ENCODE measurements at regions not wholly inside any gene's neighbourhood (a gene's known extent, or its start where the extent isn't known, plus 50 kb on each side); places are given as distances from the start of the nearest gene placed in this dataset.
A peak's percentile ranks its signal among the peaks of the same experiment; 100 is the strongest.

GRCh38 chr14:54129850-54130640 lies 173.4 kb upstream of the BMP4 start:
- POLR2A ChIA-PET (ENCODE audit: partially characterized antibody), result no interaction called here
- H3K18ac ChIP-seq (ENCODE audit: extremely low read depth, low read length), result no peak overlapping the region
- no peak for TF ChIP-seq HDAC6 (IDR thresholded peaks at IDR 0.05; ENCODE audit: low read depth, low read length)
- TF ChIP-seq POU5F1 (IDR thresholded peaks at IDR 0.05; ENCODE audit: low read depth, low read length), result no peak
- no peak for TF ChIP-seq TCF12 (IDR thresholded peaks at IDR 0.05; ENCODE audit: low read depth, low read length)
- no peak for TF ChIP-seq ASH2L (IDR thresholded peaks at IDR 0.05; ENCODE audit: low read length)
- no peak for TF ChIP-seq ZNF274 (IDR thresholded peaks at IDR 0.05; ENCODE audit: borderline replicate concordance, extremely low read depth, low read length)
- no peak for TF ChIP-seq MAX (IDR thresholded peaks at IDR 0.05)
- no peak for TF ChIP-seq RXRA (IDR thresholded peaks at IDR 0.05; ENCODE audit: insufficient read depth, low read depth, low read length)
- TF ChIP-seq NANOG (IDR thresholded peaks at IDR 0.05; ENCODE audit: insufficient read depth, low read depth, low read length, poor library complexity, severe bottlenecking), result no peak
- TF ChIP-seq SRF (IDR thresholded peaks at IDR 0.05; ENCODE audit: low read depth, low read length), result no peak
- TF ChIP-seq CBX5 (IDR thresholded peaks at IDR 0.05; ENCODE audit: low read depth, low read length), result no peak
- TF ChIP-seq TAF7 (optimal IDR thresholded peaks at IDR 0.05; ENCODE audit: borderline replicate concordance, low read depth, low read length), result no peak
- TF ChIP-seq RBBP5 (IDR thresholded peaks at IDR 0.05; ENCODE audit: borderline replicate concordance, low read depth, low read length), result no peak
- no peak; the same call in 1 of the 2 replicates for TF ChIP-seq CEBPB (IDR thresholded peaks at IDR 0.05; ENCODE audit: low read depth, low read length)
- no peak for TF ChIP-seq BRCA1 (IDR thresholded peaks at IDR 0.05; ENCODE audit: low read depth, low read length)

More at GRCh38 chr14:54129850-54130640, 173.4 kb upstream of the BMP4 start:
- Histone ChIP-seq H3K4ac (replicated peaks; ENCODE audit: insufficient read length, low read depth, low read length) (no peak overlapping the region), H3K79me2 (ENCODE audit: control insufficient read depth in 1 of 2, insufficient read depth in 2 of 2, low read length in 2 of 2) (no peaks in the 10 kb centered on the region), H4K20me1 (replicated peaks in 1 of 2; ENCODE audit: control insufficient read depth in 1 of 2, insufficient read depth in 2 of 2, low read length in 2 of 2) (no peaks in the 10 kb centered on the region), H2AK5ac (ENCODE audit: low read depth, low read length) (no peak overlapping the region), H4K8ac (ENCODE audit: extremely low read depth, insufficient read depth, low read length) (no peak overlapping the region), H3K4me2 (ENCODE audit: insufficient read depth in 1 of 2, low read depth in 2 of 2, low read length in 2 of 2) (no peak overlapping the region), H3K27ac (ENCODE audit: low read depth, low read length) (no peak overlapping the region), H3K23me2 (ENCODE audit: low read depth, low read length) (no peaks in the 10 kb centered on the region), H3K56ac (replicated peaks; ENCODE audit: insufficient read length, low read depth, low read length) (no peak overlapping the region), H4K5ac (ENCODE audit: insufficient read length, low read depth, low read length) (no peak overlapping the region), H2AFZ (ENCODE audit: low read length) (no peak overlapping the region), H3K4me1 (replicated peaks in 1 of 4; ENCODE audit: control insufficient read depth in 3 of 4, insufficient read depth in 4 of 4, low read length in 3 of 4) (no peaks in the 10 kb centered on the region), H4K91ac (replicated peaks; ENCODE audit: insufficient read length, low read length) (no peak overlapping the region), H3K27me3 (replicated peaks in 1 of 4; ENCODE audit: control insufficient read depth in 3 of 4, extremely low read depth in 1 of 4, insufficient read depth in 3 of 4, low read length in 3 of 4) (no peaks in the 10 kb centered on the region), H3K79me1 (ENCODE audit: low read depth, low read length) (no peaks in the 10 kb centered on the region), H3K23ac (ENCODE audit: insufficient read length) (no peak overlapping the region), H3K14ac (ENCODE audit: insufficient read length) (no peak overlapping the region), H3K4me3 (ENCODE audit: extremely low read depth in 1 of 4, insufficient read depth in 2 of 4, low read depth in 3 of 4, low read length in 4 of 4) (no peak overlapping the region), H3K9ac (replicated peaks in 1 of 4; ENCODE audit: extremely low read depth in 1 of 4, low read depth in 3 of 4, low read length in 3 of 4) (no peak overlapping the region), H2BK120ac (replicated peaks; ENCODE audit: low read depth, low read length) (no peak overlapping the region), H2BK15ac (ENCODE audit: low read length) (no peak overlapping the region), H2BK5ac (ENCODE audit: low read depth, low read length) (no peak overlapping the region), H2BK20ac (ENCODE audit: low read length) (no peak overlapping the region), H2BK12ac (ENCODE audit: low read depth, low read length) (no peak overlapping the region), H3K36me3 (ENCODE audit: control insufficient read depth in 2 of 4, insufficient read depth in 4 of 4, low read length in 3 of 4) (no peaks in the 10 kb centered on the region), H3K9me3 (ENCODE audit: insufficient read depth in 2 of 2, low read depth in 1 of 2, low read length in 1 of 2) (no peaks in the 10 kb centered on the region)
- FAIRE-seq, result peak; percentile 7
- no peak for DNase-seq (ENCODE audit: low read depth in 1 of 2, low spot score in 2 of 2)
- CTCF ChIA-PET (ENCODE audit: partially characterized antibody), result interaction anchor here (1.0 kb wide), 1 partner anchor 13 kb away, joined by 3 read pairs; no protein-coding TSS in a partner anchor
- 80% methylated on average over 5 of the region's 5 CpGs; no CpG with 5 or more reads in 1 of the 2 experiments for WGBS, 2 experiments (ENCODE audit: extremely low coverage in 1 of 2, insufficient coverage in 1 of 2, insufficient read length in 1 of 2, insufficient replicate concordance in 2 of 2, low coverage in 1 of 2, low lambda C conversion rate in 2 of 2, missing lambda C conversion rate in 1 of 2)
